Keratinocyte (primary cell): ENCODE measurements at regions not wholly inside any gene's neighbourhood (a gene's known extent, or its start where the extent isn't known, plus 50 kb on each side); places are given as distances from the start of the nearest gene placed in this dataset.

Experiments
- EZH2 ChIP-seq: IDR thresholded peaks from one replicate; pipeline ENCODE4 v1.6.1; 2012; ENCODE audit warnings: inconsistent platforms, mild to moderate bottlenecking, low read length, moderate library complexity
- TF ChIP-seq, protein P1 (sequence below), 3 experiments: IDR thresholded peaks in 1 of 3; conservative IDR thresholded peaks in 1 of 3; optimal IDR thresholded peaks in 1 of 3; 2 replicates in 2 of 3; 3 replicates in 1 of 3; pipeline versions ENCODE3 to v1.5.1; 2011; ENCODE audit warnings: low read length in 3 of 3, mild to moderate bottlenecking in 3 of 3, moderate library complexity in 2 of 3, control low read depth in 1 of 3, inconsistent platforms in 1 of 3; ENCODE audit not compliant: insufficient read depth in 2 of 3; ENCODE audit errors: extremely low read depth in 1 of 3

DNA sequence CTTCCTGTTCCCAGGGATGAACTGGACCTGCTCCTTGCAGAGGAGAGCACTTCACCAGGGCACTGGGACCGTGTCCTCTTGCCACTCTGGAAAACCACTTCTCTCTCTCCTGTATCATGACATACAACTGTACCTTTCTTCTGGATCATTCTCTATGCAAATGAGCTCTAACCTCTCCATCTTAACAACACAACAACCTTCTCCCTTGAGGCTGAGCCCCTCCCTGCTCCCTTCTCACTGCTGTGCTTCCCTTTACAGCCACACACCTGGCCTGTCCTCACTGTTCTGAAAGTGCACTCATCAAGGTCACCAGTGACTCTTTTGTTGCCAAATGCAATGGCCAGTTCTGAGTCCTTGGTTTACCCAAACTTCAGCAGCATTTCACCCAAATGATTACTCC, 54.5 kb upstream of the MRPS6 start:
- TF ChIP-seq, protein P1, sequence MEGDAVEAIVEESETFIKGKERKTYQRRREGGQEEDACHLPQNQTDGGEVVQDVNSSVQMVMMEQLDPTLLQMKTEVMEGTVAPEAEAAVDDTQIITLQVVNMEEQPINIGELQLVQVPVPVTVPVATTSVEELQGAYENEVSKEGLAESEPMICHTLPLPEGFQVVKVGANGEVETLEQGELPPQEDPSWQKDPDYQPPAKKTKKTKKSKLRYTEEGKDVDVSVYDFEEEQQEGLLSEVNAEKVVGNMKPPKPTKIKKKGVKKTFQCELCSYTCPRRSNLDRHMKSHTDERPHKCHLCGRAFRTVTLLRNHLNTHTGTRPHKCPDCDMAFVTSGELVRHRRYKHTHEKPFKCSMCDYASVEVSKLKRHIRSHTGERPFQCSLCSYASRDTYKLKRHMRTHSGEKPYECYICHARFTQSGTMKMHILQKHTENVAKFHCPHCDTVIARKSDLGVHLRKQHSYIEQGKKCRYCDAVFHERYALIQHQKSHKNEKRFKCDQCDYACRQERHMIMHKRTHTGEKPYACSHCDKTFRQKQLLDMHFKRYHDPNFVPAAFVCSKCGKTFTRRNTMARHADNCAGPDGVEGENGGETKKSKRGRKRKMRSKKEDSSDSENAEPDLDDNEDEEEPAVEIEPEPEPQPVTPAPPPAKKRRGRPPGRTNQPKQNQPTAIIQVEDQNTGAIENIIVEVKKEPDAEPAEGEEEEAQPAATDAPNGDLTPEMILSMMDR (optimal IDR thresholded peaks at IDR 0.05 in 1 of 3, IDR thresholded peaks at IDR 0.05 in 1 of 3, conservative IDR thresholded peaks at IDR 0.05 in 1 of 3; ENCODE audit: extremely low read depth in 1 of 3, insufficient read depth in 2 of 3, low read length in 3 of 3) = no peak
- no peak for TF ChIP-seq EZH2
